Midbrain (tissue), 1 donor: ENCODE measurements at regions not wholly inside any gene's neighbourhood (a gene's known extent, or its start where the extent isn't known, plus 50 kb on each side); places are given as distances from the start of the nearest gene placed in this dataset.

ENCODE experiments used
- DNase-seq: peaks from one replicate; lab custom pipeline; 2025; lab: John Stamatoyannopoulos, UW

GRCh38 chr17:77854759-77855745, 103.5 kb upstream of the TNRC6C start:
- DNase-seq: no peak

DNA sequence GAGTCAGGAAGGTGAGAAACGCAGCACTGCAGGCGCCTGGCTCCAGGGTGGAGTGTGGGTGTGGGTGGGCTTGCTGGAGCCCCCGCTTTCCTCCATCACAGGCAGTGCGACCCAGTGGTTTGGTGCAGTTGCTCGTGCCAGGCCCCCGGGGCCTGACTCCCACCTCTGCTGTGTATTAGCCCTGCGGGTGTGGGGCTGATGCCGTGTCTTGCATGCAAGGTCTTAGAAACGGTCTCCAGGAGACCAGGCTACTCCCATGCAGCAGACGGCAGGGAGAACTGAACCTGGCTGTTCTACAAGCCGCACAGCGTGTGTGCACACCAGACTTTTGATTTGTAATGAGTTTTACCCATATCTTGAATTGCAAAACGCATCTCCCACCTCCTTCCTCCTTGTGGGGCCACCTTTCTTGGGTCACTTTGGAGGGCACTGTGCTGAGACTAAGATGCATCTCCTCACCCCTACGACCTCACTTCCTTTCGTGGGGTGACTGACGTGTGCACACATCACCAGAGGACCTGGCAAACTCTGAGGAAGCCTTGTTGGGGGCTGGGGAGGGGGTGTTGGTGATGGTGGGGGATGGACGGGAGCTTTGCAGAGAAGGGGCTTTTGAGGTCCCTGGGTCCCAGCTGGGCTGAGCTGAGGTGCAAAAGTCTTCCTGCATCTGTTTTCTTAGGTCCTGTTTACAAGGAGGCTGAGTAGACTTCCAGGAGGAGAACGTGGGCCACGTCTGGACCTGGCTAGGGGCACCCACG, 101.8 kb upstream of the TNRC6C start:
- no peak for DNase-seq

DNA sequence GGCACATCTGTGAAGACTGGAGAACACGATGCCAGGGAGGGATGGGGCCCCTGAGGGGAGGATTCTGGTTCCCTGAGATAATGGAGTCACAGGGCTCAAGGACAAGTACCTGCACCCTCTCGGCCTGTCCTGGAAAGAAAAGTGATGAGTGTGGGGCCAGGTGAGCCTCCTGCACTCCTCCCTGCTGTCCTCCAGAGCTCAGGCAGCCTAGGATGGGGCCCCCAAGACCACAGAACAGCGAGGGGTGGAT, 101.3 kb upstream of the TNRC6C start:
- no peak for DNase-seq

DNA sequence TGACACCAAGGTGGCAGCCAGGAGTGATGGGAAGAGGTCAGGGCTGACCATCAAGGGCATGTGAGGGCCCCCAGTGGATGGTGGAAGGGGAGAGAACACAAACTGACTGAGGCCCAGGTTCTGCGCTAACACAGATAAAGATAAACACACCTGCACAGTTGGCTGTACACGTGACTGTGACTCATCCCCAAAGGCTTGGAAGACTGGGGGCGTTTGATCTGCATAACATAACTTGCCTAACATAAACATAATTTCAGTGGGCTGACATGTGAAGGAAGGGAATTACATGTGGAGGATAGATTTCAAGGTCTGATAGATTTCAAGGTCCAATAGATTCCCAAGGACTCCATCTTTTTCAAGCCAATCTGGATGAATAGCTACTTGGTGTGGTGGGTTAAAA, 100.9 kb upstream of the TNRC6C start:
- DNase-seq: no peak

DNA sequence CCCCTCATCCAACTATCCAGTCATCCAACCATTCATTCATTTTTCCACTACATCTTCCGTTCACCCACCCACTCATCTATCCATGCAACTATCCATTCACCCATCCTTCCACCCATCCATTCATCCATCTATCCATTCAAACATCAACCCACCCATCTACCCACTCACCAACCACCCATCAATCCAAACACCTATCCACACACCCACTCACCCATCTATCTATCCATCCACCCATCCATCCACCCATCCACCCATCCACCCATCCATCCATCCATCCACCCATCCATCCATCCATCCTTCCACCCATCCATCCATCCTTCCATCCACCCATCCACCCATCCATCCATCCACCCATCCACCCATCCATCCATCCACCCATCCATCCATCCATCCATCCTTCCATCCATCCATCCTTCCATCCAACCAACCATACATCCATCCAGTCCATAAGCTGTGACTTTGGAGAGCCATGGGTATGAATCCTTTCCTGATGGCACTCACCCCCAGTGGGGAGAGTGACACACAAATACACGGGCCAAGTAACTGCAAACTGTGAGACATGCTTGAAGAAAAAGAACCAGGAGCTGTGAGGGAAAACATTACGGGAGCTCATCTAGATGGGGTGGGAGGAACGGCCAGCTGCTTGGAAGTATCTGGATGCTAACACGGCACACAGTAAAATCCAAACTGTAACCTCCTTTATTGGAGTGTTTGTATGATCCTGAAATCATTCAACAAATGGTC, 100.0 kb upstream of the TNRC6C start:
- DNase-seq: no peak

GRCh38 chr17:77859035-77859810, 99.3 kb upstream of the TNRC6C start:
- DNase-seq: no peak

DNA sequence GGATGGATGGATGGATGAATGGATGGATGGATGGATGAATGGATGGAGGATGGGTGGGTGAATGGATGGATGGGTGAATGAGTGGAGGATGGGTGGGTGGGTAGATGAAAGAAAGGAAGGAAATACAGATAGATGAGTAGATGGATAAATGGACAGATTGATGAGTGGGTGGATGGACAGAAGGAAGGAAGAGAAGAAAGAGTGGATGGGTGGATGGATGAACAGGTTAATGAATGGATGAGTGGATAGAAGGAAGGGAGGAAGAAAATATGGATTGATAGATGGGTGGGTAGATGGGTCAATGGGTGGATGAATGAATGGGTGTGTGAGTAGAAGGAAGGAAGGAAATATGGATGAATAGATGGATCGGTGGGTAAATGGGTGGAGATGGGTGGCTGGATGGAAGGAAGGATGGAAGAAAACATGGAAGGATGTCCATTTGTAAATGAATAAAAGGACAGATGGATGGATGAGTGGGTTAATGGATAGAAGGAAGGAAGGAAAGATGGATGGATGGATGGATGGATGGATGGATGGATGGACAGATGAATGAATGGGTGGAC, 97.3 kb upstream of the TNRC6C start:
- DNase-seq: no peak

DNA sequence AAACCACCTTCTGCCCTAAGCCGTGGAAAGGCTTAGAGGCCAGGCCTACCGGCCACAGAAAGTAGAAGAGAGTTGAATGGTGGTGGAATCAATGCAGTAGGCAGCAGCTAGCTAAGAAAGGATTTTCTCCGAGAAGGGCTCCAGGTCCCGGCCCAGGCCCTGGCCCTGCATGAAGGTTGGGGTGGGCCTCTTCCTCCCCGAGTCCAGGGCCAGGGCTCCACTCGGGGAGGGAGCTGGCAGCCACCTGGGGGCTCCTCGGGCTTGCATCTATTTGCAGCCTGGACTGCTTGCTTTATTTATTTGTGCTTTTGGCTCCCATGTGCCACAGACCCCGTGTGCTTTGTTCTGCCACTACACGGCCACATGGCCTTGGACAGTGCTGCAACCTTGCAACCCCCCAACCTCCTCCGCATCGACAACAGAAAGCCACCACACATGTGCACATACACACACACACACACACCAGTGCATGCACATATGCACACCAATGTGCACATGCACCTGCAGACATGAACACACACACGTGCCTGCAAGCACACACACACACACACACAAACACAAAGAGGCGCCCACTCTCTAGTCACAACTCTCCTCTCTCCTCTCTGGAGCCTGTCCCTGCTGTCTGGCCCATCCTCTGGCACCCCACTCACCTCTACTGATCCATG, 96.4 kb upstream of the TNRC6C start:
- DNase-seq: no peak

GRCh38 chr17:77862890-77863813, 95.4 kb upstream of the TNRC6C start:
- no peak for DNase-seq

DNA sequence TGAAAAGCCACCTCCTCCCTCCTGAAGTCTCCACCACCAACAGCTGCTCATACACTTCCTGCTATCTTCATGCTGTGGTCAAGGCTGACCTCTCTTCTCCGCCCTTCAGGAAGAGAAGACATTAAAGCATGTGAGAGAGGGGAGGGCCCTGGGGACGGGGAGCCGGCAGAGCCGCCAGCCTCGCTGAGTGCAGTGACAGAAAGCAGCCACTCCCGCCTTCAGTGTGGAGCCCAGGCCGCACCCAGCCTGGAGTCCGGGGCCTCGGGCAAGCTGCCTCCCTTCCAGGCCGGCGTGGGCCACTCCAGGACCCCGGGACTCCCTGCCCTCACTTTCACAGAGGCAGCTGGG, 94.7 kb upstream of the TNRC6C start:
- no peak for DNase-seq

- no peak for DNase-seq
Measured at GRCh38 chr17:77864234-77865111, 94.0 kb upstream of the TNRC6C start.

GRCh38 chr17:77865112-77865611, 93.3 kb upstream of the TNRC6C start:
- DNase-seq: no peak

DNA sequence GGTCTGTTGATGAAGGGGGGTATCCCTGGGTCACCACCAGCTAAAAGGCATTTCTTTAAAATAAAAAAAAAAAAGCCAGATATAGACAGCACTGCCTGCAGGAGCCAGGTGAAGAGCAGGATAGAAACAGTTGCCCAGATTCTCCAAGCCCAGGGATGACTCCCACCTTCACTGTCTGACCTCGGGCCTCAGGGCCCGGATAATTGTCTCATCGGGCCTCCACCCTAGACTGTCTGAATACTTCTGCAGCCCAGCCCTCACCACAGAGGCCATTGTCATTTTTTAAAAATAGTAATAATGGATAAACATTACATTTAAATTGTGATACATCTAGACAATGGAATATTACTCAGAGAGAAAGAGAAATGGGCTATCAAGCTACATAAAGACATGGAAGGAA, 92.8 kb upstream of the TNRC6C start:
- DNase-seq: no peak

DNA sequence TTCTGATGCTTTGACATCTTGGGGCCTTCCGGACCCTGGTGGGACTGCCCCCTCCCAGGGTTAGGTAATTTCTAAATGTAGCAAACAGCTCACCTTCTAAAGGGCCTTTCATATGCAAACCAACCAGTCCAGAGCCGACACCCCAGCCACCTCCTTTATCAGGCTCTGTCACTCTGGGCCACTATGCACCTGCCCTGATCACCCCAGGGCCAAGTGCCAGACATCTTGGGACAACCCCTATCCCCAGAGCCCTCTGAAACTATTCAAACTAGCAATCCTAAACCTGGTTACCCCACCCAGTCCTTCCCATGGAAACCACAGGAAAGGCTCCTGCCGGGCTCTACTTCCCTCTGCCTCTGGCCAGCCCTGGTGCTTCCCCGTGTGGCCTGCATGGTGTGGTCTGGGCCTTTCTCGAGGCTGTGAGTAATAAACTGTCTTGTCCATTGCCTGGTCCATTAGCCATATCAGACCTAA, 91.2 kb upstream of the TNRC6C start:
- no peak for DNase-seq

DNA sequence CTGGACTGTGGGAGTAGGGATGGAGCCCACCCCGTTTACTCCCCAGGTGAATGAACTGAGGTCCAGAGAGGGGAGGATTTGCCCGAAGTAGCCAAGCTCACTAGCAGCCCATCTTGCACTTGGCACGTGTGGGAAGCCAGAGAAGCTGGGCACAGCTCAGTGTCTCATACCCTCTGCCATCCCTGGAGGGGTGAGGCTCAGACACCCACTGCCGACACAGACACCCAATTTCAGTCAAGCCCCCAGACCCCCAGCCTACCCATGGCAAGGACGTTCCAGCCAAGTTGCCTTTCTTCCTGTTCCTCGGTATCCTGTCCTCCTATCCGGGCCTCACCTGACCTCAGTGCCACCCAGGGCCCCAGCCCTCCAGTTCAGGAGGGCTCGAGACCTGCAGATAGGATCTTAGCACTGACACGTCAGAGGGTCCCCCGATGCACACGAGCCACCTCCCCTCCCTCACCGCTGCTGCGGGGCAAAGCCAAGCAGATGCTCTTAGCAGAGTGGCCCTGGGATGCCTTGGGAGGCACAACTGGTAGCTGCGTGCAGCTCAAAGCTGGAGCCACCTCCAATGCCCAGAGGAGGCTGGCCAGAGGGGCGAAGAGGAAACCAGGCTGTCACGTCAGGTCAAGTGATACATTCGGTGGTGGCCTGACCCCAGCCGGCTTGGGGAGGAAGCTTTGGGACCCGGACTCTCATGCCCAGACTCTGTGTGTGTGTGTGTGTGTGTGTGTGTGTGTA, 90.4 kb upstream of the TNRC6C start:
- DNase-seq: no peak

DNA sequence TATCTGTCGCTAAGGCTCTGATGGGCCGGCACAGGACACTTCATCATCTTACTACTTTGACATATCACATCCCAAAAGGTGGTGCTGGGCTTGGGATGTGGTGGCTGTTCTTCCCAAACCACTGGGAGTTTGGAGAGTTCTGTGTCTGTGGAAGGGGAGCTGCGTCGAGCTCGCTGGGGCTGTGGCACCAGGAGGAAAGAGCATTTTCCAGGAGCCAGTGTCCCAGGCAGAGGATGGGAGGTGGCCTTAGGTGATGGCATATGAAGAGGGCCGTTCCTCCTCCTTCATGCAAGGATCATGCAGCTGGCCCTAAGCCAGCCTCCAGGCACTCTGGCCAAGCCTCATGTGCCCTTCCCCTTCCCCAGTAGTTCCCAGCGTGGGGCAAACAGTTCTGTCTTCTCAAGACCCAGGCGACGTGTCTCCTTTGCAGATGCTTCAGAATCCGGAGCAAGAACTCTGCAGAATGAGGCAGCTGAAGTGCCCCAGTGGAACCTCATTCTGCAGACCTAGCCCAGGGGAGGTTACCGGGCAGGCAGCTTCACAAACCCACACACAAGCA, 89.4 kb upstream of the TNRC6C start:
- no peak for DNase-seq

DNA sequence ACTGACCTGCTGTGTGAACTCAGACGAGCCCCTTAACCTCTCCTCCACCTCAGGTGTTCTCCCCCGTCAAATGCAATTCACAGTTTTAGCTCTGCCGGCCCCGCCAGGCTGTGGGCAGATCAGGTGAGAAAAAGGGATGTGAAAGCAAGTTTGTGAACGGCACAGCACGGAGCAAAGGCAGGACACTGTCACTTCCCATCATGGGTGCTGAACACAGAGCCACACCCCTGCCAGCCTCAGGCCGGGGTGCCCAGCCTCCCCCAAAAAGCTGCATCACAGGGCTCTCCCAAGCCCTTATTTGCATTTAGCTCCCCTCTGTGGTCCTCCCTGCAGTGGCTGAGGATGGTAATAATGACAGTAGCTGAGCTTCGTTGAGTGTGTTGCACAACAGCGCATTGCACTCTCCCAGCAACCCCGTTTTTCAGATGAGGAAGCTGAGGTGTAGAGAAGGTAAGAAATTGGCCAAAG, 88.8 kb upstream of the TNRC6C start:
- DNase-seq: no peak

DNA sequence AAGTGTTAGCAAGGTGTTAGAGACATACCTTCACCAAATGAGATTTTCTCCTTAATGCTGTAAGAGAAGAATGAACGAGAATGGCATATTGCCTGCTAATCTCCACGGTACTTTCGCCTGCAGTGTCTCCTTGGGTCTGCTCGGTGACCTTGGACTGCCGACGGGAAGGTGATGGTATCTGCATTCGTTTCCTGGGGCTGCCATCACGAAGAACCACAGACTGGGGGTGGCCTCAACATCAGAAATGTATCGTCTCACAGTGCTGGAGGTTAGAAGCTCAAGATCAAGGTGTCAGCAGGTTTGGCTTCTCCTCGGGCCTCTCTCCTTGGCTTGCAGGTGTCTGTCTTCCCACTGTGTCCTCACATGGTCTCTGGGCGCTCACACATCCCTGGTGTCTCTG, 86.3 kb upstream of the TNRC6C start:
- no peak for DNase-seq
